ENCODE measurements at regions not wholly inside any gene's neighbourhood (a gene's known extent, or its start where the extent isn't known, plus 50 kb on each side); places are given as distances from the start of the nearest gene placed in this dataset.
"Not testable (repeated sequence)": the region's sequence is repeated elsewhere in the genome, so short reads cannot be mapped to it uniquely, and the experiment has no call there.

DNA sequence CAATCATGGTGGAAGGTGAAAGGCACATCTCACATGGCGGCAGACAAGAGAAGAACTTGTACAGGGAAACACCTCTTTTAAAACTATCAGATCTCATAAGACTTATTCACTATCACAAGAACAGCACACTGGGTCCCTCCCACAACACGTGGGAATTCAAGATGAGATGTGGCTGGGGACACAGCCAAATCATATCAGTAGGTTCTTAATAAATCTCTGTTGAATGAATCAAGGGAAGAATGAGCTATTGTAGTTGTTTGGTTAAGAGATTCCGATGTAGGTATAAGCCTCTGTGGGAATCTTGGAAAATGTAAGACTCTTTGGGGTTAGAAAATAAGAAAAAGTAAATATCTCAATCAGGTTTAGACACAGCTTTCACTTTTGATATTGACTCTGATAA, 400.2 kb downstream of the KCNRG start:
- no peak for DNase-seq (ENCODE audit: low read depth in 2 of 2)

DNA sequence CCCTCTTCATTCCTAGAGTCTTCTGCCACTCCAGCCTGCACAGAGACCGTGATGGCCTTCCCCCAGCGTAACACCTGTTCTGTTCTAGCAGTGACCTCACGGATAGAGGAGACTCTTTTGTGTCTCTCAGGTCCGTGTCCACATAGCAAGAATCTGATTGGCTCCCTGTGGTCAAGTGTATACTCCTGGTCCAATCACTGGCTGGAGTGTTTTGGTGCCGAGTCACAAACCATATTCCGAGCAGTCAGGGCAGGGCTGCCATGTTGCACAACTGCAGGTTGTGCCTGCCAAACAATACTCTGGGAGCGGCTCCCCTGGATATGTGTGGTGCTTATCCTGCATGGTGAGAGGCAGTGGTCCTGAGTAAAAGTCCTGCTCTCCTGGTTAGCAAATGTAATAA, 402.4 kb downstream of the KCNRG start:
- no peak for DNase-seq (ENCODE audit: low read depth in 2 of 2)

DNA sequence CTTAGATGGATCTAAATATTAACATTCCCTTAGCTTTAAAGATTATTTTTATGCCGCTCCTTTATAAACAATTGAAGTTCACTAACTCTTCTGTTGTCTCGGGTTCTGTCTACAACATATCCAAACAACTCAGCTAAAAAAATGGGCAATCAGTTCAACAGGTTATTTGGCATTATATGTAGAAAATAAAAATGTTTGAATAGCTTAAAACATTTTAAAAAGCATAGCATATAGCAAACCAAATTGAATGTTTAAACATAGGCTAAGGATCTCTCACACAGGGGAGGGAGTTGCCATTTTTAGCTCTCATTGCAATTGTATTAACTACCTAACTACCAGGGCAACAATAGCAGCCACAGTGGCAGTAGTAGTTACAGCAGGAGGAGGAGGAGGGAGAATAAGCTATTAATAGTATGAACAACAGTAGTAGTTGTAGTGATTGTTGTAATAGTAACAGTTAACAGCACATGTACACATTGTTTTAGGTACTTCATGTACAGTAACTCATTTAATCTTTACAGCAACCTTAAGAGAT, 404.2 kb downstream of the KCNRG start:
- no peak for DNase-seq (ENCODE audit: low read depth in 2 of 2)

- no peak for DNase-seq (ENCODE audit: low read depth in 2 of 2)
These were observed 404.7 kb downstream of the KCNRG start for GRCh38 chr13:50419896-50420295.

GRCh38 chr13:50420718-50421472, 405.7 kb downstream of the KCNRG start:
- DNase-seq (ENCODE audit: low read depth in 2 of 2), result no peak

DNA sequence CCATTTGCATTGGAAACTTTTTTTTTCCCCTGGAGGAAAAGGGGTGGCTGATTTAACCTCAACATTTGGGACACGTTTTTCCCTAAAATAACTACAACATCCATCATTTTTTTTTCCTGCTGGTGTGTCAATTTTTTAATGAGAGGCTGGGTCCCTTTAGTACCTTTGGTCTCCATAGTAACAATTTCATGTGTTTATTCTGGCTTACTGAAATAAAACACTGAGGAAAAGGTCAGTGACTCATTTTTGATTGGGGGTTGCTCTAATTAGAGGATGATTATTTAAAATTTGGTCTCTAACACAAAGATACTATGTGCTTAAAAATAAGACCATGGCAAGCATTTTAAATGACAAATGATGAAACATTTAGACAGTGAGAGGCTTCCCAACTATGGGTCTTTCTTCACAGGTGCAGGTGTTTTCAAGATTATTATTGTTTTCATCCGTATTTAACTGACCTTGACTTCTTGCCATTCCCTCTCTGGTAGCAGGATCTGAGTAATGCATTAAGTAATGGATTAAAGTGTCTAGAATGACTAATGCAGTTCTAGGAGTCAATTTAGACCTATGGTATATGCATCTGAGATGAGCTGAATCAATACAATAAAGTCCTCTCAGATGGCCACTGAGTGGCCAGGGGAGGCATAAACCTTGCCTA, 406.4 kb downstream of the KCNRG start:
- DNase-seq (ENCODE audit: low read depth in 2 of 2), result no peak

GRCh38 chr13:50422181-50423148, 407.2 kb downstream of the KCNRG start:
- no peak for DNase-seq (ENCODE audit: low read depth in 2 of 2)

- DNase-seq (ENCODE audit: low read depth in 2 of 2), result no peak
These were observed 409.7 kb downstream of the KCNRG start for GRCh38 chr13:50424993-50425392.

GRCh38 chr13:50425772-50426171, 410.5 kb downstream of the KCNRG start:
- no peak for DNase-seq (ENCODE audit: low read depth in 2 of 2)

- DNase-seq (ENCODE audit: low read depth in 2 of 2), result no peak
These were observed 411.7 kb downstream of the KCNRG start for GRCh38 chr13:50426927-50427326.

GRCh38 chr13:50427511-50427910, 412.3 kb downstream of the KCNRG start:
- DNase-seq (ENCODE audit: low read depth in 2 of 2), result not testable (repeated sequence)

DNA sequence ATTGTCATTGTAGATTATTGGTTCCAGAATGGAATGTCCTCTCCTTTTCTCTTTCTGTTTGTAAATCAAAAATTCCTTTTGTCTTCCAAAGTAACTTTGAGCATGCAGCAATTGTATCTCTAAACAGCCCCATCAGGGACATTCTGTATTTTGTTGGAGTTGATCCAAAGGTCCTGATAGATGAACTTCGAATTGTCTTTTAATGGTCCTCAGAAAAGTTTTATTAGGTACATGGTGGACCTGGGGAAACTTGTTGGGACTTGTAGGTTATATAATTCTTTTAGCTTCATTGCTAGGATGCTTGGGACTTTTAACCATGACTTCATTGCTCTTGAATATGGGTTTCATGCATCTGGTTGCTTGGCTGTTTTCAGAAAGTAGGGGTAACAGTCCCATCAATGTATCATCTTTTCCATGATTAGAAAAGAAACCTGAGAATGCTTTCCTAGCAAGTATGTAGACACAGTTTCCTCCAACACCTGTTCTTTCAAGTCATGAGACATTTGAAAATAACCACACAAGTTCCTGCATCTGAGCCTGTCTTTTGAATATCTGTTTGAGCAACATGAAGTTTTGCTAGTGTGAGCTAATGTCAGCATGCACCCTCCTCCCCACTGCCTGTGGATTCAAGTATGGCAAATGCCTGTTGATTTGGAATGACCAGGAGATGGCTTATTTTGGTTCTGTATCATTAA, 413.1 kb downstream of the KCNRG start:
- DNase-seq (ENCODE audit: low read depth in 2 of 2), result no peak

DNA sequence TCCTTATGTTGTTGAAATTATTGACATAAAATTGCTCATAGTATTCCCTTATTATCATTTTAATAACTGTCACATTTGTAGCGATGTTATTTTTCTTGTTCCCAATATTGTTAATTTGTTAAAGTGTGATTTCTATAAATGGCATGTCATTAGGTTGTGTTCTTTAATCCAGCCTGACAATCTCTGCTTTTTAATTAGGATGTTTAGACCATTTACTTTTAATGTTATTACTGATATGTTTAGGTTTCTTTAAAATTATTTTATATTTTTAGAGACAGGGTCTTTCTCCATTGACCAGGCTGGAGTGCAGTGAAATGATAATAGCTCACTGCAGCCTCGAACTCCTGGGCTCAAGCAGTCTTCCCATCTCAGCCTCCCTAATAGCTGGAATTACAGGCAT, 408.5 kb downstream of the DLEU7 start:
- DNase-seq (ENCODE audit: low read depth in 2 of 2), result no peak

DNA sequence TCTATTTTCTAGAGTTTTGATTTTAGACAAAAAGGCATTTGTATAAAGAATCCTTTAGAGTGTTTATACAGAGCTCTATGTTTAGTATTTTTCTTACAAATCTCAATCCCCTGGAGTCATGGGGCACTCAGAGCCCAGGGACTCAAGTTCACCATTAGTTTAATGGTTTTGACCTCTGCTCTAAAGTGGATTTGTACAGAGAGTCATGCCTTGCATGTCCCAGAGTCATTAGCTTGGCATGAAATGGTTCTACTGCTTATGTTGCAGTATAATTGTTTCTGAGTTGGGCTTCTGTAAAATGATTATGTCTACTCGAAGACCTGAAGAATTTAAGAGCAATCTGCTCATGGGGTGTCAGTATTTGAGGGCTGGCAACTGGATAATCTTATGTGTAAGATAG, 406.2 kb downstream of the DLEU7 start:
- no peak for DNase-seq (ENCODE audit: low read depth in 2 of 2)

- DNase-seq (ENCODE audit: low read depth in 2 of 2), result no peak
These were observed 405.1 kb downstream of the DLEU7 start for GRCh38 chr13:50438351-50438750.

GRCh38 chr13:50441130-50441529, 402.4 kb downstream of the DLEU7 start:
- no peak for DNase-seq (ENCODE audit: low read depth in 2 of 2)

DNA sequence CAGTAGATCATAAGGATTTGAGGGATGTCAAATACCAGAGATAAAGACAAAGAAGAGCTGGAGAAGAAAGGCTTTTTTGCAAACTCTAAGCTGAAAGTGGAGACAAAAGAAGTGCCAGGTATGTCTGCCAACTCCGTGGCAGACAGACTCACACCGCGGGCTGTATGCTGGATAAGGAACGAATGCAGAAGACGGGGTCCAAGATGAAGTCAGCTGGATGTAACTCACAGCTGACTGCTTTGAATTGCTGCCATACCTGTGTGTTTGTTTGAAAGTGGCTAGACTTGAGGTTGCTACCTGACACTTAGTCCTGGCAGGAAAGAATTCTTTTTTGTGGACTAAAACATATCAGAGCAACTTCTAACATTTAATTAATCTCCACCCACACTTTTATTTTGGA, 398.8 kb downstream of the DLEU7 start:
- DNase-seq (ENCODE audit: low read depth in 2 of 2), result no peak

GRCh38 chr13:50446611-50447010, 396.9 kb downstream of the DLEU7 start:
- no peak for DNase-seq (ENCODE audit: low read depth in 2 of 2)

DNA sequence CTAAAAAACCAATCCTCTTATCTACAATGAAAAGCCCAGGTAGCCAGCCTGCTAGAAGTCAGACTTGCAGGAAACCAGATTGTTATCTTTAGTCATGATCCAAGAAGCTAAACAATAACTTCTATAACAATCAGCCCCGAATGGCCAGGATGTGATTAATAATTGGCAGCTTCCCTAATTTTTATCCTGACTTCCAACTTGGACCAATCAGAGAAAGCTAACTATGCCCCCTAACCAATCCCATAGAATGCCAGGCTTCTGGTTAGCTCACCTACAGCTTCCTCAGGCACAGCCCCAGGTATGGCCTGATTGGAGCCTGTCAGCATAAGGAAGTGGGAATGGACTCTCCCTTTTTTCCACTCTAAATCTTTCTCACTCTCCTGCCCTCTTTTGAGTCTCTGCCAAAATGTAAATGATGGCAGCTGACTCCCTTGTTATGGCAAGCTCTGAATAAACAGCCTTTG, 394.9 kb downstream of the DLEU7 start:
- DNase-seq (ENCODE audit: low read depth in 2 of 2), result no peak

GRCh38 chr13:50449465-50449864, 394.0 kb downstream of the DLEU7 start:
- DNase-seq (ENCODE audit: low read depth in 2 of 2), result no peak

GRCh38 chr13:50450279-50450678, 393.2 kb downstream of the DLEU7 start:
- DNase-seq (ENCODE audit: low read depth in 2 of 2), result no peak

Data from stimulated activated CD8-positive, alpha-beta memory T cell treated with anti-CD3 and anti-CD28 coated beads, Interleukin-15, amount 100 ng/mL, for 48 hours (primary cell).